Panc1 (cell line): ENCODE measurements at regions not wholly inside any gene's neighbourhood (a gene's known extent, or its start where the extent isn't known, plus 50 kb on each side); places are given as distances from the start of the nearest gene placed in this dataset.

Experiments used
- ATAC-seq: fragments of 200-7000 bp; cut with Tn5 transposase; 2 replicates; pipeline ENCODE4 v1.9.1; 2020; ENCODE audit warnings: mild to moderate bottlenecking, moderate library complexity
- BruUV-seq: library from RNA; stranded (reverse); fragments of 400-500 nt; replicated peaks from 2 replicates; lab custom pipeline; 2021; lab: Mats Ljungman, UMichigan
- CTCF ChIA-PET: fragments of 300-600 bp; sonication (Branson Sonifier 250); formaldehyde crosslinking; loops from one replicate; lab custom pipeline; 2022; ENCODE audit warnings: antibody characterized with exemption; lab: Charles Lee
- POLR2A ChIA-PET: fragments of 300-600 bp; sonication (Branson Sonifier 250); formaldehyde crosslinking; loops from one replicate; lab custom pipeline; 2022; ENCODE audit warnings: antibody characterized with exemption; lab: Charles Lee
- DNase-seq: peaks from one replicate; pipeline ENCODE4 v3.0.0-alpha.2; 2010; ENCODE audit warnings: low read depth, low spot score
- H3K27ac ChIP-seq: 2 replicates; pipeline ENCODE4 v1.5.1; 2011; ENCODE audit warnings: mild to moderate bottlenecking, low read length, inconsistent platforms
- H3K27me3 ChIP-seq: fragments of 200-500 bp; sonication (Bioruptor generic); 2 replicates; pipeline ENCODE4 v1.6.0; 2014; ENCODE audit warnings: low read length, inconsistent platforms; ENCODE audit not compliant: control insufficient read depth, insufficient read depth
- H3K36me3 ChIP-seq: fragments of 200-500 bp; sonication (Bioruptor generic); 2 replicates; pipeline ENCODE4 v1.5.1; 2014; ENCODE audit warnings: inconsistent platforms, mild to moderate bottlenecking, low read length, moderate library complexity; ENCODE audit not compliant: control insufficient read depth, insufficient read depth
- H3K4me1 ChIP-seq: 2 replicates; pipeline ENCODE4 v1.5.1; 2011; ENCODE audit warnings: inconsistent platforms, mild to moderate bottlenecking, low read length, moderate library complexity; ENCODE audit not compliant: control insufficient read depth, insufficient read depth
- H3K4me3 ChIP-seq, 2 experiments: 2 replicates each; pipeline ENCODE4 v1.5.1; 2011 to 2012; ENCODE audit warnings: low read depth in 2 of 2, low read length in 2 of 2, mild to moderate bottlenecking in 2 of 2, inconsistent platforms in 1 of 2, moderate library complexity in 1 of 2
- H3K9me3 ChIP-seq: fragments of 200-500 bp; sonication (Bioruptor generic); 2 replicates; pipeline ENCODE4 v1.5.1; 2014; ENCODE audit warnings: low read depth, mild to moderate bottlenecking, inconsistent platforms, low read length, moderate library complexity; ENCODE audit not compliant: control insufficient read depth, insufficient read depth
- POLR2AphosphoS5 ChIP-seq: IDR thresholded peaks from 2 replicates; pipeline ENCODE4 v1.6.1; 2012; ENCODE audit warnings: mild to moderate bottlenecking, low read depth, low read length, moderate library complexity
- SIN3A ChIP-seq: IDR thresholded peaks from 2 replicates; pipeline ENCODE4 v1.6.1; 2012; ENCODE audit warnings: low read depth, mild to moderate bottlenecking, low read length, moderate library complexity, borderline replicate concordance; ENCODE audit not compliant: insufficient read depth
- TCF7L2 ChIP-seq: IDR thresholded peaks from 2 replicates; pipeline ENCODE4 v1.6.1; 2011; ENCODE audit warnings: mild to moderate bottlenecking, low read depth, low read length, inconsistent platforms
- in situ Hi-C: cut with HindIII; loops from 2 replicates; pipeline ENCODE4 v1.10.0; 2016; ENCODE audit warnings: low sequenced_read_pairs, low pct_unique_long_range_greater_than_20kb
- intact Hi-C: fragments of 100-400 bp; cut with micrococcal nuclease; formaldehyde crosslinking; loops from one replicate; pipeline ENCODE4 v1.10.0; 2022; ENCODE audit not compliant: unreplicated experiment
- TF ChIP-seq, protein P1 (sequence below): fragments of 450-650 bp; IDR thresholded peaks from 2 replicates; pipeline ENCODE4 v1.5.1; 2017; ENCODE audit warnings: mild to moderate bottlenecking
- TF ChIP-seq, protein P2 (sequence below), 2 experiments: IDR thresholded peaks; 2 replicates each; pipeline ENCODE4 v1.6.1; 2011 to 2012; ENCODE audit warnings: low read depth in 2 of 2, control low read depth in 1 of 2, low read length in 1 of 2, mild to moderate bottlenecking in 1 of 2, moderate library complexity in 1 of 2; ENCODE audit not compliant: insufficient read depth in 1 of 2

DNA sequence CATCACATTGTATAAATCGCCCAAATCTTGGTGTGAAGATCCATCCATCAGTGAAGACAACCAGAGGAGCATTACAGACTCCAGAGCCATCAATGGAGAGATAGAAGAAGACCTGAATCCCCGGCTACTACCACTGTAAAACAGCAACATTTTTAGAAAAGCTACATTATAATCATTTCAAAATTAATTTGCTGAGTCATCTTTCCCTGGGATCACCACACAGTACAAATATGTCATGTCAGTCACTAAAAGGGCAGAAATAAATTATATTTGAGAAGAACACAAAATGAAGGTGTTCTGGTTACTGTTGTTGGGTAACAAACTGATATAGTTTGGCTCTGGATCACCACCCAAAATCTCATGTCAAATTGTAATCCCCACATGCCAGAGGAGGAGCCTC, 218.5 kb upstream of the STT3B start:
- H3K27ac ChIP-seq = no peak overlapping the region
- H3K4me3 ChIP-seq = no peak overlapping the region
- H3K36me3 ChIP-seq = no peaks in the 10 kb centered on the region
- no peaks in the 10 kb centered on the region for H3K4me1 ChIP-seq
- CTCF ChIA-PET = no interaction called here
- H3K27me3 ChIP-seq = no peaks in the 10 kb centered on the region
- POLR2A ChIA-PET = no interaction called here
- ATAC-seq (no peak), DNase-seq (no peak)
- no TSS peak for BruUV-seq
- intact Hi-C loops = no loop called here
- in situ Hi-C loops = no loop called here
- H3K9me3 ChIP-seq = no peaks in the 10 kb centered on the region
- TF ChIP-seq, protein P1, sequence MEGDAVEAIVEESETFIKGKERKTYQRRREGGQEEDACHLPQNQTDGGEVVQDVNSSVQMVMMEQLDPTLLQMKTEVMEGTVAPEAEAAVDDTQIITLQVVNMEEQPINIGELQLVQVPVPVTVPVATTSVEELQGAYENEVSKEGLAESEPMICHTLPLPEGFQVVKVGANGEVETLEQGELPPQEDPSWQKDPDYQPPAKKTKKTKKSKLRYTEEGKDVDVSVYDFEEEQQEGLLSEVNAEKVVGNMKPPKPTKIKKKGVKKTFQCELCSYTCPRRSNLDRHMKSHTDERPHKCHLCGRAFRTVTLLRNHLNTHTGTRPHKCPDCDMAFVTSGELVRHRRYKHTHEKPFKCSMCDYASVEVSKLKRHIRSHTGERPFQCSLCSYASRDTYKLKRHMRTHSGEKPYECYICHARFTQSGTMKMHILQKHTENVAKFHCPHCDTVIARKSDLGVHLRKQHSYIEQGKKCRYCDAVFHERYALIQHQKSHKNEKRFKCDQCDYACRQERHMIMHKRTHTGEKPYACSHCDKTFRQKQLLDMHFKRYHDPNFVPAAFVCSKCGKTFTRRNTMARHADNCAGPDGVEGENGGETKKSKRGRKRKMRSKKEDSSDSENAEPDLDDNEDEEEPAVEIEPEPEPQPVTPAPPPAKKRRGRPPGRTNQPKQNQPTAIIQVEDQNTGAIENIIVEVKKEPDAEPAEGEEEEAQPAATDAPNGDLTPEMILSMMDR = no peak

DNA sequence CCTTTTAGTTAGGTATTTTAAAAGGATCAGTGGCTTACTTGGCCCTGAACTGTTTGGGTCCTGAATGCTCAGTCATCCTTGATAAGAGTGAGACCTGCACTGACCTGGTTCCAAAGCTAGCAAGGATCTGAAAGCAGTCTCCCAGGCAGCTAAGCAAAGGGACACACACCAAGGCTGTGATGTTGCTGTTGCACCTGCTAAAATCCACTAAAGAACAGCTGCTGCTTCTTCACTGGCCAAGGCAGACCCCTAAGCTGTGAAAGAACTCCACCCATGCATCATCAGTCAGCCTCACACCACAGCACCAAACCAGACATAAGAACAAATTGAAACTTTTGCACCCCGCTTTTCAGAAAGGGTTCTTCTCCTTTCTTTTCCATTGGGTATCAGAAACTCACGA, 213.4 kb upstream of the STT3B start:
- H3K4me1 ChIP-seq = no peaks in the 10 kb centered on the region
- intact Hi-C loops (no loop called here), in situ Hi-C loops (no loop called here)
- H3K27ac ChIP-seq = no peak overlapping the region
- no peaks in the 10 kb centered on the region for H3K36me3 ChIP-seq
- H3K27me3 ChIP-seq = no peaks in the 10 kb centered on the region
- ChIA-PET POLR2A (no interaction called here), CTCF (no interaction called here)
- no peak overlapping the region for H3K4me3 ChIP-seq
- TF ChIP-seq SIN3A (no peak), TCF7L2 (no peak), POLR2AphosphoS5 (no peak)
- TF ChIP-seq, protein P2, sequence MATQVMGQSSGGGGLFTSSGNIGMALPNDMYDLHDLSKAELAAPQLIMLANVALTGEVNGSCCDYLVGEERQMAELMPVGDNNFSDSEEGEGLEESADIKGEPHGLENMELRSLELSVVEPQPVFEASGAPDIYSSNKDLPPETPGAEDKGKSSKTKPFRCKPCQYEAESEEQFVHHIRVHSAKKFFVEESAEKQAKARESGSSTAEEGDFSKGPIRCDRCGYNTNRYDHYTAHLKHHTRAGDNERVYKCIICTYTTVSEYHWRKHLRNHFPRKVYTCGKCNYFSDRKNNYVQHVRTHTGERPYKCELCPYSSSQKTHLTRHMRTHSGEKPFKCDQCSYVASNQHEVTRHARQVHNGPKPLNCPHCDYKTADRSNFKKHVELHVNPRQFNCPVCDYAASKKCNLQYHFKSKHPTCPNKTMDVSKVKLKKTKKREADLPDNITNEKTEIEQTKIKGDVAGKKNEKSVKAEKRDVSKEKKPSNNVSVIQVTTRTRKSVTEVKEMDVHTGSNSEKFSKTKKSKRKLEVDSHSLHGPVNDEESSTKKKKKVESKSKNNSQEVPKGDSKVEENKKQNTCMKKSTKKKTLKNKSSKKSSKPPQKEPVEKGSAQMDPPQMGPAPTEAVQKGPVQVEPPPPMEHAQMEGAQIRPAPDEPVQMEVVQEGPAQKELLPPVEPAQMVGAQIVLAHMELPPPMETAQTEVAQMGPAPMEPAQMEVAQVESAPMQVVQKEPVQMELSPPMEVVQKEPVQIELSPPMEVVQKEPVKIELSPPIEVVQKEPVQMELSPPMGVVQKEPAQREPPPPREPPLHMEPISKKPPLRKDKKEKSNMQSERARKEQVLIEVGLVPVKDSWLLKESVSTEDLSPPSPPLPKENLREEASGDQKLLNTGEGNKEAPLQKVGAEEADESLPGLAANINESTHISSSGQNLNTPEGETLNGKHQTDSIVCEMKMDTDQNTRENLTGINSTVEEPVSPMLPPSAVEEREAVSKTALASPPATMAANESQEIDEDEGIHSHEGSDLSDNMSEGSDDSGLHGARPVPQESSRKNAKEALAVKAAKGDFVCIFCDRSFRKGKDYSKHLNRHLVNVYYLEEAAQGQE (IDR thresholded peaks at IDR 0.05; ENCODE audit: insufficient read depth in 1 of 2, low read depth in 2 of 2, low read length in 1 of 2) = no peak
- TF ChIP-seq, protein P1 = no peak
- no peak for DNase-seq
- no TSS peak for BruUV-seq
- H3K9me3 ChIP-seq = no peaks in the 10 kb centered on the region
- no peak for ATAC-seq

DNA sequence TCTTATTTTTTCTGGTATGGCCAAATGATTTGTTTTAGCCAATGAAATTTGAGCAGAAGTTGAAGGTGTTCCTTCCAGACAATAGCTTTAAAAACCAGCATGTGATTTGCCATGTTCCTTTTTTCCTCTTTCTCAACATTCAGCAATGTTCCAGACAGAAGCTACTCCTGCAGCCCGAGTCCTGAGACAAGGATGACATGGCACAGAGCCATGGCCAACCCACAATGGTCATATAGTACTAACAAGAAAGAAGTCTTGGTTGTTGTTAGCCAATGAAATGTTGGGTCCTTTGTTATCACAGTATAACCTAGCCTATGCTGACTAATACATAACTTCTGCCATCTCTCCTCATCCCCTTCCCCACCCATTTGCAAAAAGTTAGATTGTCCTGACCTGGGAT, 211.1 kb upstream of the STT3B start:
- no peaks in the 10 kb centered on the region for H3K27me3 ChIP-seq
- no peaks in the 10 kb centered on the region for H3K36me3 ChIP-seq
- intact Hi-C loops (no loop called here), in situ Hi-C loops (no loop called here)
- no peaks in the 10 kb centered on the region for H3K9me3 ChIP-seq
- no TSS peak for BruUV-seq
- ATAC-seq (no peak), DNase-seq (no peak)
- H3K4me3 ChIP-seq = no peak overlapping the region
- ChIA-PET CTCF (no interaction called here), POLR2A (no interaction called here)
- no peak overlapping the region for H3K27ac ChIP-seq
- no peaks in the 10 kb centered on the region for H3K4me1 ChIP-seq
- no peak for TF ChIP-seq SIN3A
- no peak for TF ChIP-seq TCF7L2
